A673 (cell line): ENCODE measurements at regions not wholly inside any gene's neighbourhood (a gene's known extent, or its start where the extent isn't known, plus 50 kb on each side); places are given as distances from the start of the nearest gene placed in this dataset.

Source experiments
- BruUV-seq: library from RNA; stranded (reverse); fragments of 400-500 nt; replicated peaks from 2 replicates; lab custom pipeline; 2021; lab: Mats Ljungman, UMichigan
- CTCF ChIA-PET: fragments of 300-600 bp; sonication (Branson Sonifier 250); formaldehyde crosslinking; loops from one replicate; lab custom pipeline; 2022; ENCODE audit warnings: antibody characterized with exemption; lab: Charles Lee
- POLR2A ChIA-PET: fragments of 300-600 bp; sonication (Branson Sonifier 250); formaldehyde crosslinking; loops from one replicate; lab custom pipeline; 2022; ENCODE audit warnings: antibody characterized with exemption; ENCODE audit not compliant: low non-redundant PET; lab: Charles Lee
- DNase-seq: peaks from one replicate; pipeline ENCODE4 v3.0.0-alpha.2; 2015; ENCODE audit warnings: low spot score
- H3K27ac ChIP-seq: fragments of 200-600 bp; sonication (generic); 2 replicates; pipeline ENCODE4 v1.5.1; 2016; ENCODE audit warnings: mixed run types, low read depth, mild to moderate bottlenecking, mixed read lengths, antibody characterized with exemption, low read length; ENCODE audit not compliant: poor library complexity, severe bottlenecking
- H3K27me3 ChIP-seq: fragments of 200-600 bp; sonication (generic); replicated peaks from 2 replicates; pipeline ENCODE4 v1.6.1; 2017; ENCODE audit warnings: mixed run types, low read depth, mild to moderate bottlenecking, mixed read lengths, antibody characterized with exemption, low read length; ENCODE audit not compliant: insufficient read depth, poor library complexity
- H3K36me3 ChIP-seq: fragments of 200-600 bp; sonication (generic); 2 replicates; pipeline ENCODE4 v1.6.1; 2016; ENCODE audit warnings: mixed run types, mild to moderate bottlenecking, mixed read lengths, antibody characterized with exemption, low read length; ENCODE audit not compliant: insufficient read depth, poor library complexity, severe bottlenecking
- H3K4me1 ChIP-seq: fragments of 200-600 bp; sonication (generic); 2 replicates; pipeline ENCODE4 v1.6.1; 2017; ENCODE audit warnings: mixed run types, mild to moderate bottlenecking, mixed read lengths, antibody characterized with exemption, low read length; ENCODE audit not compliant: insufficient read depth, poor library complexity, severe bottlenecking
- H3K4me3 ChIP-seq: fragments of 200-600 bp; sonication (generic); 2 replicates; pipeline ENCODE4 v1.5.1; 2016; ENCODE audit warnings: low read depth, mixed run types, mild to moderate bottlenecking, mixed read lengths, low read length; ENCODE audit not compliant: poor library complexity, severe bottlenecking
- H3K9me3 ChIP-seq: fragments of 200-600 bp; sonication (generic); 2 replicates; pipeline ENCODE4 v1.6.1; 2016; ENCODE audit warnings: mixed run types, low read depth, mild to moderate bottlenecking, mixed read lengths, antibody characterized with exemption, low read length; ENCODE audit not compliant: poor library complexity, severe bottlenecking
- EZH2 ChIP-seq: fragments of 200-600 bp; sonication (generic); IDR thresholded peaks from 2 replicates; pipeline ENCODE4 v1.6.1; 2017; ENCODE audit warnings: borderline replicate concordance, low read depth, mild to moderate bottlenecking, mixed read lengths, antibody characterized with exemption, low read length; ENCODE audit not compliant: poor library complexity, severe bottlenecking
- intact Hi-C: fragments of 100-400 bp; cut with micrococcal nuclease; formaldehyde crosslinking; loops from one replicate; pipeline ENCODE4 v1.10.0; 2022; ENCODE audit not compliant: unreplicated experiment
- TF ChIP-seq, protein P1 (sequence below): fragments of 300-800, 200-600 bp; sonication (generic); conservative IDR thresholded peaks from 2 replicates; pipeline ENCODE4 v1.5.1; 2017; ENCODE audit warnings: low read depth, mild to moderate bottlenecking, antibody characterized with exemption, low read length, moderate library complexity, mixed read lengths

DNA sequence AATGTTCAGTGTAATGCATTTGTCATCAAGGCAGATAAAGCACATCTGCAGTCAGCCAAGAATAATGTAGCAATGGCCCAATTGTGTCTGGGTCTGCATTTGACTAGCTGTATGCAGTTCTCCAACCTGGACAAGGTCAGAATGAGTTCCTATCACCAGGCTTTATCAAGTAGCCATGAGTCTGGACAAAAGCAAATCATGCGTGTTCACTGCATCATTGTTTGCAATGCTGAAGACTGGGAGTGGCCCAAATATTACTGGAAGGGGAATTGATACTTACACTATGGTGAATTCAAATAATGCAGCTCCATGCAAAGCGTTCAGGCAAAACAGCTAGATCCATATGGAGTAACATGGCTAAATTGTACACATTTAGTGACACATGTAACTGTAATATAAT, 250.9 kb downstream of the TOX3 start:
- no peak overlapping the region for H3K4me3 ChIP-seq
- H3K36me3 ChIP-seq, result no peaks in the 10 kb centered on the region
- BruUV-seq, result no TSS peak
- ChIA-PET CTCF (no interaction called here), POLR2A (no interaction called here)
- no peak for DNase-seq
- no peak overlapping the region for H3K27ac ChIP-seq
- H3K27me3 ChIP-seq, result no peaks in the 10 kb centered on the region
- no peaks in the 10 kb centered on the region for H3K4me1 ChIP-seq
- no peak for TF ChIP-seq EZH2
- TF ChIP-seq, protein P1, sequence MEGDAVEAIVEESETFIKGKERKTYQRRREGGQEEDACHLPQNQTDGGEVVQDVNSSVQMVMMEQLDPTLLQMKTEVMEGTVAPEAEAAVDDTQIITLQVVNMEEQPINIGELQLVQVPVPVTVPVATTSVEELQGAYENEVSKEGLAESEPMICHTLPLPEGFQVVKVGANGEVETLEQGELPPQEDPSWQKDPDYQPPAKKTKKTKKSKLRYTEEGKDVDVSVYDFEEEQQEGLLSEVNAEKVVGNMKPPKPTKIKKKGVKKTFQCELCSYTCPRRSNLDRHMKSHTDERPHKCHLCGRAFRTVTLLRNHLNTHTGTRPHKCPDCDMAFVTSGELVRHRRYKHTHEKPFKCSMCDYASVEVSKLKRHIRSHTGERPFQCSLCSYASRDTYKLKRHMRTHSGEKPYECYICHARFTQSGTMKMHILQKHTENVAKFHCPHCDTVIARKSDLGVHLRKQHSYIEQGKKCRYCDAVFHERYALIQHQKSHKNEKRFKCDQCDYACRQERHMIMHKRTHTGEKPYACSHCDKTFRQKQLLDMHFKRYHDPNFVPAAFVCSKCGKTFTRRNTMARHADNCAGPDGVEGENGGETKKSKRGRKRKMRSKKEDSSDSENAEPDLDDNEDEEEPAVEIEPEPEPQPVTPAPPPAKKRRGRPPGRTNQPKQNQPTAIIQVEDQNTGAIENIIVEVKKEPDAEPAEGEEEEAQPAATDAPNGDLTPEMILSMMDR, result no peak
- intact Hi-C loops, result no loop called here
- no peaks in the 10 kb centered on the region for H3K9me3 ChIP-seq

DNA sequence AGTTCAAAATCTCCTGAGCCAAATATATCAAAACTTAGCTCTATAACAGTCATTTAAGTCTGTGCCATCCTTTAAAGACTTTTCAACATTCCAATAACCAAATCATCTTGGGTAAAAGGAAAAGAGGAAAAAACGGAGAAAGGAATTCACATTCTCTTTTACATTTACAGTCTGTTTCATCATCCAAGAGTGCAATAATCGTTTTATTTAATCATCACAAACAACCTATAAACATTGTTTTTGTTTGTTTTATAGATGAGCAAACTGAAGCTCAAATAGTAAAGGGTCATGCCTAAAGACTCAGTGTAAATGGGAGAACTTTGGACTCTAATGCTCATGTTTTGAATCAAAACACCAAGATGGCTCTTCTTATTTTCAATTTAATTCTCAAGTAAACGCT, 252.3 kb downstream of the TOX3 start:
- DNase-seq, result no peak
- Histone ChIP-seq H3K9me3 (no peaks in the 10 kb centered on the region), H3K27me3 (no peaks in the 10 kb centered on the region), H3K4me3 (no peak overlapping the region), H3K36me3 (no peaks in the 10 kb centered on the region), H3K4me1 (no peaks in the 10 kb centered on the region), H3K27ac (no peak overlapping the region)
- intact Hi-C loops, result no loop called here
- no peak for TF ChIP-seq EZH2
- TF ChIP-seq, protein P1, result no peak
- BruUV-seq, result no TSS peak
- CTCF ChIA-PET, result no interaction called here
- POLR2A ChIA-PET, result no interaction called here

DNA sequence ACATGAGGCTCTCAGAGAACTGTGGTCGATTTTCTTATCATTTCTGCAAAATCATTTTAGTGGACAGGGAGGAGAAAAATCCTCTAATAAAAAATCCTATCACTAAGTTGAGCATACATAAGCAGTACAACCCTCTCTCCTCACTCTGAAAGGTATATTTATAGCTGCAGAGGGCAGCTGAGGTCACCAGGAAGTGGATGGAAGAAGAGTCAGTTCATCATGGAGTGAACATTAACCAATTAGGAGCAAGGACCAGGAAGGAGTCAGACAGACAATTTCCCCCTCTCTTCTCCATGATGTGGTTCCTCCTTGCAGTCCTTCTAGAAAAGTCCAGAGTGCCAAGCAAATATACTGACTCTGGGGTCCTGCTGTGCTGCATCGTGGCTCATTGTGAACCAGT, 253.7 kb downstream of the TOX3 start:
- no peaks in the 10 kb centered on the region for H3K9me3 ChIP-seq
- no TSS peak for BruUV-seq
- ChIA-PET POLR2A (no interaction called here), CTCF (no interaction called here)
- H3K36me3 ChIP-seq, result no peaks in the 10 kb centered on the region
- no peak overlapping the region for H3K27ac ChIP-seq
- H3K4me1 ChIP-seq, result no peaks in the 10 kb centered on the region
- peaks cover 4% of the 10 kb centered on the region for H3K27me3 ChIP-seq
- no peak for DNase-seq
- no peak overlapping the region for H3K4me3 ChIP-seq
- TF ChIP-seq EZH2, result no peak
- TF ChIP-seq, protein P1, result no peak
- intact Hi-C loops, result no loop called here
